H1 (cell line): ENCODE measurements at regions not wholly inside any gene's neighbourhood (a gene's known extent, or its start where the extent isn't known, plus 50 kb on each side); places are given as distances from the start of the nearest gene placed in this dataset.

Experiments
- CBX8 ChIP-seq: fragments of 300-800, 300-1000 bp; sonication (generic); IDR thresholded peaks from 2 replicates; pipeline ENCODE4 v1.7.1; 2016; ENCODE audit warnings: low read depth, low read length, borderline replicate concordance
- CHD2 ChIP-seq: IDR thresholded peaks from 2 replicates; pipeline ENCODE4 v1.6.1; 2012; ENCODE audit warnings: low read length, improper control_type of control experiment
- CTCF ChIP-seq, 3 experiments: IDR thresholded peaks; 1 replicate in 2 of 3; 2 replicates in 1 of 3; pipeline versions ENCODE4 v1.5.1 to v1.6.1; 2011; ENCODE audit warnings: low read length in 3 of 3, mild to moderate bottlenecking in 3 of 3, inconsistent platforms in 2 of 3, low read depth in 1 of 3, moderate library complexity in 1 of 3; ENCODE audit not compliant: insufficient read depth in 1 of 3; ENCODE audit errors: control extremely low read depth in 1 of 3
- EGR1 ChIP-seq: IDR thresholded peaks from 2 replicates; pipeline ENCODE4 v1.6.1; 2011; ENCODE audit warnings: low read depth, low read length, borderline replicate concordance
- POLR2A ChIP-seq, 2 experiments: IDR thresholded peaks; 1 replicate in 1 of 2; 2 replicates in 1 of 2; pipeline ENCODE4 v1.6.1; 2011; ENCODE audit warnings: low read depth in 2 of 2, low read length in 2 of 2, mild to moderate bottlenecking in 2 of 2; ENCODE audit errors: control extremely low read depth in 1 of 2
- POLR2AphosphoS5 ChIP-seq: IDR thresholded peaks from 2 replicates; pipeline ENCODE4 v1.6.1; 2011; ENCODE audit warnings: low read depth, low read length
- RAD21 ChIP-seq, 2 experiments: IDR thresholded peaks in 1 of 2; conservative IDR thresholded peaks in 1 of 2; 2 replicates each; pipeline ENCODE4 v1.6.1; 2011; ENCODE audit warnings: low read depth in 2 of 2, low read length in 2 of 2, improper control_type of control experiment in 1 of 2, inconsistent platforms in 1 of 2, mild to moderate bottlenecking in 1 of 2, moderate library complexity in 1 of 2
- TAF1 ChIP-seq: IDR thresholded peaks from 2 replicates; pipeline ENCODE4 v1.6.1; 2011; ENCODE audit warnings: mild to moderate bottlenecking, low read depth, low read length
- TEAD4 ChIP-seq: IDR thresholded peaks from 2 replicates; pipeline ENCODE4 v1.6.1; 2012; ENCODE audit warnings: low read depth, low read length, inconsistent platforms, mixed read lengths
- TF ChIP-seq, protein P1 (sequence below): fragments of 300-600 bp; sonication (generic); IDR thresholded peaks from 2 replicates; pipeline ENCODE4 v1.7.1; 2012; ENCODE audit warnings: low read length, moderate library complexity, mild to moderate bottlenecking, inconsistent platforms; ENCODE audit not compliant: insufficient replicate concordance

DNA sequence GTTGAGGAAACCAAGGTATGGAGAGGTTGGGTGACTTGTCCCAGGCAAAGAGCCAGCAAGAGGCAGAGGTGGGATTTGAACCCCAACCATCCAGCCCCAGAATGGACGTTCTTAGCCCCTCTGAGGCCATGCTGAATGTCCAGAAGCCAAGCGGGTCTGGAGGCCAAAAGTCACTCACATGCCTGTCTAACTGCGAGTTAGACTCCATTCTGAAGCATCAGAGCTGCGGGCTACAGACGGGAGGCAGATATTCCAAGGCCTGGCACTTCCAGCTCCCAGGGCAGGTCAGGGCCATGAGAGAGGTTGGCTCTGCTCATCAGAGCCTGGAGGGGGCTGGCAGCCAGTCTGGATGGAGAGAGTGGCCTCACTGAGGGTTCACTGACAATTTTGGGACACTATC, 616.5 kb downstream of the BRD1 start (continued):
- TF ChIP-seq, protein P1, sequence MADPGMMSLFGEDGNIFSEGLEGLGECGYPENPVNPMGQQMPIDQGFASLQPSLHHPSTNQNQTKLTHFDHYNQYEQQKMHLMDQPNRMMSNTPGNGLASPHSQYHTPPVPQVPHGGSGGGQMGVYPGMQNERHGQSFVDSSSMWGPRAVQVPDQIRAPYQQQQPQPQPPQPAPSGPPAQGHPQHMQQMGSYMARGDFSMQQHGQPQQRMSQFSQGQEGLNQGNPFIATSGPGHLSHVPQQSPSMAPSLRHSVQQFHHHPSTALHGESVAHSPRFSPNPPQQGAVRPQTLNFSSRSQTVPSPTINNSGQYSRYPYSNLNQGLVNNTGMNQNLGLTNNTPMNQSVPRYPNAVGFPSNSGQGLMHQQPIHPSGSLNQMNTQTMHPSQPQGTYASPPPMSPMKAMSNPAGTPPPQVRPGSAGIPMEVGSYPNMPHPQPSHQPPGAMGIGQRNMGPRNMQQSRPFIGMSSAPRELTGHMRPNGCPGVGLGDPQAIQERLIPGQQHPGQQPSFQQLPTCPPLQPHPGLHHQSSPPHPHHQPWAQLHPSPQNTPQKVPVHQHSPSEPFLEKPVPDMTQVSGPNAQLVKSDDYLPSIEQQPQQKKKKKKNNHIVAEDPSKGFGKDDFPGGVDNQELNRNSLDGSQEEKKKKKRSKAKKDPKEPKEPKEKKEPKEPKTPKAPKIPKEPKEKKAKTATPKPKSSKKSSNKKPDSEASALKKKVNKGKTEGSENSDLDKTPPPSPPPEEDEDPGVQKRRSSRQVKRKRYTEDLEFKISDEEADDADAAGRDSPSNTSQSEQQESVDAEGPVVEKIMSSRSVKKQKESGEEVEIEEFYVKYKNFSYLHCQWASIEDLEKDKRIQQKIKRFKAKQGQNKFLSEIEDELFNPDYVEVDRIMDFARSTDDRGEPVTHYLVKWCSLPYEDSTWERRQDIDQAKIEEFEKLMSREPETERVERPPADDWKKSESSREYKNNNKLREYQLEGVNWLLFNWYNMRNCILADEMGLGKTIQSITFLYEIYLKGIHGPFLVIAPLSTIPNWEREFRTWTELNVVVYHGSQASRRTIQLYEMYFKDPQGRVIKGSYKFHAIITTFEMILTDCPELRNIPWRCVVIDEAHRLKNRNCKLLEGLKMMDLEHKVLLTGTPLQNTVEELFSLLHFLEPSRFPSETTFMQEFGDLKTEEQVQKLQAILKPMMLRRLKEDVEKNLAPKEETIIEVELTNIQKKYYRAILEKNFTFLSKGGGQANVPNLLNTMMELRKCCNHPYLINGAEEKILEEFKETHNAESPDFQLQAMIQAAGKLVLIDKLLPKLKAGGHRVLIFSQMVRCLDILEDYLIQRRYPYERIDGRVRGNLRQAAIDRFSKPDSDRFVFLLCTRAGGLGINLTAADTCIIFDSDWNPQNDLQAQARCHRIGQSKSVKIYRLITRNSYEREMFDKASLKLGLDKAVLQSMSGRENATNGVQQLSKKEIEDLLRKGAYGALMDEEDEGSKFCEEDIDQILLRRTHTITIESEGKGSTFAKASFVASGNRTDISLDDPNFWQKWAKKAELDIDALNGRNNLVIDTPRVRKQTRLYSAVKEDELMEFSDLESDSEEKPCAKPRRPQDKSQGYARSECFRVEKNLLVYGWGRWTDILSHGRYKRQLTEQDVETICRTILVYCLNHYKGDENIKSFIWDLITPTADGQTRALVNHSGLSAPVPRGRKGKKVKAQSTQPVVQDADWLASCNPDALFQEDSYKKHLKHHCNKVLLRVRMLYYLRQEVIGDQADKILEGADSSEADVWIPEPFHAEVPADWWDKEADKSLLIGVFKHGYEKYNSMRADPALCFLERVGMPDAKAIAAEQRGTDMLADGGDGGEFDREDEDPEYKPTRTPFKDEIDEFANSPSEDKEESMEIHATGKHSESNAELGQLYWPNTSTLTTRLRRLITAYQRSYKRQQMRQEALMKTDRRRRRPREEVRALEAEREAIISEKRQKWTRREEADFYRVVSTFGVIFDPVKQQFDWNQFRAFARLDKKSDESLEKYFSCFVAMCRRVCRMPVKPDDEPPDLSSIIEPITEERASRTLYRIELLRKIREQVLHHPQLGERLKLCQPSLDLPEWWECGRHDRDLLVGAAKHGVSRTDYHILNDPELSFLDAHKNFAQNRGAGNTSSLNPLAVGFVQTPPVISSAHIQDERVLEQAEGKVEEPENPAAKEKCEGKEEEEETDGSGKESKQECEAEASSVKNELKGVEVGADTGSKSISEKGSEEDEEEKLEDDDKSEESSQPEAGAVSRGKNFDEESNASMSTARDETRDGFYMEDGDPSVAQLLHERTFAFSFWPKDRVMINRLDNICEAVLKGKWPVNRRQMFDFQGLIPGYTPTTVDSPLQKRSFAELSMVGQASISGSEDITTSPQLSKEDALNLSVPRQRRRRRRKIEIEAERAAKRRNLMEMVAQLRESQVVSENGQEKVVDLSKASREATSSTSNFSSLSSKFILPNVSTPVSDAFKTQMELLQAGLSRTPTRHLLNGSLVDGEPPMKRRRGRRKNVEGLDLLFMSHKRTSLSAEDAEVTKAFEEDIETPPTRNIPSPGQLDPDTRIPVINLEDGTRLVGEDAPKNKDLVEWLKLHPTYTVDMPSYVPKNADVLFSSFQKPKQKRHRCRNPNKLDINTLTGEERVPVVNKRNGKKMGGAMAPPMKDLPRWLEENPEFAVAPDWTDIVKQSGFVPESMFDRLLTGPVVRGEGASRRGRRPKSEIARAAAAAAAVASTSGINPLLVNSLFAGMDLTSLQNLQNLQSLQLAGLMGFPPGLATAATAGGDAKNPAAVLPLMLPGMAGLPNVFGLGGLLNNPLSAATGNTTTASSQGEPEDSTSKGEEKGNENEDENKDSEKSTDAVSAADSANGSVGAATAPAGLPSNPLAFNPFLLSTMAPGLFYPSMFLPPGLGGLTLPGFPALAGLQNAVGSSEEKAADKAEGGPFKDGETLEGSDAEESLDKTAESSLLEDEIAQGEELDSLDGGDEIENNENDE = no peak
- TF ChIP-seq EGR1 (no peak), RAD21 (IDR thresholded peaks at IDR 0.05 in 1 of 2, conservative IDR thresholded peaks at IDR 0.05 in 1 of 2; ENCODE audit: low read depth in 2 of 2, low read length in 2 of 2) (no peak), POLR2AphosphoS5 (no peak), TAF1 (no peak), CTCF (IDR thresholded peaks at IDR 0.05; ENCODE audit: control extremely low read depth in 1 of 3, insufficient read depth in 1 of 3, low read depth in 1 of 3, low read length in 3 of 3) (no peak), POLR2A (IDR thresholded peaks at IDR 0.05; ENCODE audit: control extremely low read depth in 1 of 2, low read depth in 2 of 2, low read length in 2 of 2) (no peak), CHD2 (no peak), CBX8 (no peak), TEAD4 (no peak)
